ENCODE measurements at regions not wholly inside any gene's neighbourhood (a gene's known extent, or its start where the extent isn't known, plus 50 kb on each side); places are given as distances from the start of the nearest gene placed in this dataset.

DNA sequence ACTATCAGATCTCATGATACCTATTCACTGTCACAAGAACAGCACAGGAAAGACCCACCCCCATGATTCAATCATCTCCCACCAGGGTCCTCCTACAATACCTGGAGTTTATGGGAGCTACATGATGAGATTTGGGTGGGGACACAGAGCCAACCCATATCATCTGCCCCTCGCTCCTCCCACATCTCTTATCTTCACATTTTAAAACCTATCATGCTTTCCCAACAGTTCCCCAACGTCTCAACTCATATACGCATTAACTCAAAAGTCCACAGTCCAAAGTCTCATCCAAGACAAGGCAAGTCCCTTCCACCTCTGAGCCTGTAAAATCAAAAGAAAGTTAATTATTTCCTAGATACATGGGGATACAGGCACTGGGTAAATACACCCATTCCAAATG is 1185.2 kb downstream of the PCDH7 start:
- TF ChIP-seq EP300 (IDR thresholded peaks at IDR 0.05; ENCODE audit: borderline replicate concordance) (no peak), TAF1 (IDR thresholded peaks at IDR 0.05; ENCODE audit: low read depth) (no peak), MAX (IDR thresholded peaks at IDR 0.05) (no peak), ZBTB7A (IDR thresholded peaks at IDR 0.05; ENCODE audit: low read depth) (no peak), CEBPB (IDR thresholded peaks at IDR 0.05) (no peak), CREB1 (IDR thresholded peaks at IDR 0.05; ENCODE audit: low read depth) (no peak), YY1 (IDR thresholded peaks at IDR 0.05; ENCODE audit: low read depth) (no peak), EGR1 (IDR thresholded peaks at IDR 0.05) (no peak)
- TF ChIP-seq, protein P1, sequence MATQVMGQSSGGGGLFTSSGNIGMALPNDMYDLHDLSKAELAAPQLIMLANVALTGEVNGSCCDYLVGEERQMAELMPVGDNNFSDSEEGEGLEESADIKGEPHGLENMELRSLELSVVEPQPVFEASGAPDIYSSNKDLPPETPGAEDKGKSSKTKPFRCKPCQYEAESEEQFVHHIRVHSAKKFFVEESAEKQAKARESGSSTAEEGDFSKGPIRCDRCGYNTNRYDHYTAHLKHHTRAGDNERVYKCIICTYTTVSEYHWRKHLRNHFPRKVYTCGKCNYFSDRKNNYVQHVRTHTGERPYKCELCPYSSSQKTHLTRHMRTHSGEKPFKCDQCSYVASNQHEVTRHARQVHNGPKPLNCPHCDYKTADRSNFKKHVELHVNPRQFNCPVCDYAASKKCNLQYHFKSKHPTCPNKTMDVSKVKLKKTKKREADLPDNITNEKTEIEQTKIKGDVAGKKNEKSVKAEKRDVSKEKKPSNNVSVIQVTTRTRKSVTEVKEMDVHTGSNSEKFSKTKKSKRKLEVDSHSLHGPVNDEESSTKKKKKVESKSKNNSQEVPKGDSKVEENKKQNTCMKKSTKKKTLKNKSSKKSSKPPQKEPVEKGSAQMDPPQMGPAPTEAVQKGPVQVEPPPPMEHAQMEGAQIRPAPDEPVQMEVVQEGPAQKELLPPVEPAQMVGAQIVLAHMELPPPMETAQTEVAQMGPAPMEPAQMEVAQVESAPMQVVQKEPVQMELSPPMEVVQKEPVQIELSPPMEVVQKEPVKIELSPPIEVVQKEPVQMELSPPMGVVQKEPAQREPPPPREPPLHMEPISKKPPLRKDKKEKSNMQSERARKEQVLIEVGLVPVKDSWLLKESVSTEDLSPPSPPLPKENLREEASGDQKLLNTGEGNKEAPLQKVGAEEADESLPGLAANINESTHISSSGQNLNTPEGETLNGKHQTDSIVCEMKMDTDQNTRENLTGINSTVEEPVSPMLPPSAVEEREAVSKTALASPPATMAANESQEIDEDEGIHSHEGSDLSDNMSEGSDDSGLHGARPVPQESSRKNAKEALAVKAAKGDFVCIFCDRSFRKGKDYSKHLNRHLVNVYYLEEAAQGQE (IDR thresholded peaks at IDR 0.05; ENCODE audit: low read depth), result no peak
